GM23338 (cell line): ENCODE measurements at regions not wholly inside any gene's neighbourhood (a gene's known extent, or its start where the extent isn't known, plus 50 kb on each side); places are given as distances from the start of the nearest gene placed in this dataset.

Source experiments
- ATAC-seq: fragments of 200-7000 bp; cut with Tn5 transposase; 3 replicates; pipeline ENCODE4 v1.9.1; 2020
- DNase-seq: peaks from one replicate; pipeline ENCODE4 v3.0.0-alpha.2; 2015; ENCODE audit warnings: low spot score
- H2AFZ ChIP-seq: fragments of 200-600 bp; sonication (generic); 2 replicates; pipeline ENCODE4 v1.8.0; 2016; ENCODE audit warnings: antibody characterized with exemption, mild to moderate bottlenecking, moderate library complexity
- H3F3A ChIP-seq: fragments of 200-600 bp; sonication (generic); replicated peaks from 2 replicates; pipeline ENCODE4 v1.8.0; 2017; ENCODE audit warnings: antibody characterized with exemption, mixed run types, low read depth
- H3K27ac ChIP-seq: fragments of 200-600 bp; sonication (generic); 2 replicates; pipeline ENCODE4 v1.6.1; 2016; ENCODE audit warnings: low read depth
- H3K27me3 ChIP-seq: fragments of 200-600 bp; sonication (generic); 2 replicates; pipeline ENCODE4 v1.8.0; 2016; ENCODE audit warnings: mild to moderate bottlenecking, mixed run types, moderate library complexity; ENCODE audit not compliant: insufficient read depth
- H3K36me3 ChIP-seq: fragments of 200-600 bp; sonication (generic); 2 replicates; pipeline ENCODE4 v1.8.0; 2016; ENCODE audit warnings: mild to moderate bottlenecking; ENCODE audit not compliant: insufficient read depth
- H3K4me1 ChIP-seq: fragments of 200-600 bp; sonication (generic); 2 replicates; pipeline ENCODE4 v1.8.0; 2016; ENCODE audit warnings: mild to moderate bottlenecking, moderate library complexity; ENCODE audit not compliant: insufficient read depth
- H3K4me2 ChIP-seq: fragments of 200-600 bp; sonication (generic); 2 replicates; pipeline ENCODE4 v1.7.1; 2017; ENCODE audit warnings: mixed run types
- H3K4me3 ChIP-seq: fragments of 200-600 bp; sonication (generic); 2 replicates; pipeline ENCODE4 v1.6.1; 2016; ENCODE audit warnings: mixed run types
- H3K79me2 ChIP-seq: fragments of 200-600 bp; sonication (generic); replicated peaks from 2 replicates; pipeline ENCODE4 v1.8.0; 2017; ENCODE audit warnings: mild to moderate bottlenecking; ENCODE audit not compliant: insufficient read depth
- H3K9me2 ChIP-seq: fragments of 200-600 bp; sonication (generic); 2 replicates; pipeline ENCODE4 v1.8.0; 2017; ENCODE audit not compliant: insufficient read depth
- H4K20me1 ChIP-seq: fragments of 200-600 bp; sonication (generic); replicated peaks from 2 replicates; pipeline ENCODE4 v1.8.0; 2017; ENCODE audit warnings: mild to moderate bottlenecking; ENCODE audit not compliant: insufficient read depth
- H3K27ac Mint-ChIP-seq: 2 replicates; pipeline ENCODE4 v1.8.0; 2020; ENCODE audit warnings: inconsistent platforms, mild to moderate bottlenecking, moderate library complexity, mixed read lengths
- H3K27me3 Mint-ChIP-seq: 3 replicates; pipeline ENCODE4 v1.8.0; 2022; ENCODE audit warnings: low read depth, mild to moderate bottlenecking, moderate library complexity, mixed read lengths, inconsistent platforms; ENCODE audit not compliant: insufficient read depth, poor library complexity
- H3K36me3 Mint-ChIP-seq: 3 replicates; pipeline ENCODE4 v1.8.0; 2021; ENCODE audit warnings: low read depth, mild to moderate bottlenecking, inconsistent platforms, moderate library complexity, mixed read lengths
- H3K4me1 Mint-ChIP-seq: 3 replicates; pipeline ENCODE4 v1.8.0; 2020; ENCODE audit warnings: mild to moderate bottlenecking, inconsistent platforms, mixed read lengths
- H3K4me3 Mint-ChIP-seq: 3 replicates; pipeline ENCODE4 v1.8.0; 2021; ENCODE audit warnings: moderate library complexity, mild to moderate bottlenecking, inconsistent platforms, mixed read lengths
- H3K9me3 Mint-ChIP-seq: 3 replicates; pipeline ENCODE4 v1.8.0; 2020; ENCODE audit warnings: moderate library complexity, mild to moderate bottlenecking, inconsistent platforms, mixed read lengths
- CREB1 ChIP-seq: fragments of 250-450 bp; sonication (Bioruptor Pico); IDR thresholded peaks from 2 replicates; pipeline ENCODE4 v1.5.0; 2020; ENCODE audit warnings: low read depth, mild to moderate bottlenecking, moderate library complexity
- EZH2 ChIP-seq: fragments of 200-600 bp; sonication (generic); IDR thresholded peaks from one replicate; pipeline ENCODE4 v1.8.0; 2017; ENCODE audit warnings: antibody characterized with exemption, mild to moderate bottlenecking, low read depth; ENCODE audit not compliant: unreplicated experiment
- EZH2phosphoT487 ChIP-seq: fragments of 200-600 bp; sonication (generic); IDR thresholded peaks from one replicate; pipeline ENCODE4 v1.8.1; 2018; ENCODE audit warnings: antibody characterized with exemption; ENCODE audit not compliant: unreplicated experiment
- JUNB ChIP-seq: IDR thresholded peaks from one replicate; pipeline ENCODE4 v1.6.1; 2016; ENCODE audit warnings: antibody characterized with exemption; ENCODE audit not compliant: unreplicated experiment
- NANOG ChIP-seq: IDR thresholded peaks from 2 replicates; pipeline ENCODE4 v1.6.1; 2016; ENCODE audit warnings: antibody characterized with exemption, borderline replicate concordance
- ZNF114 ChIP-seq: fragments of 250-450 bp; sonication (Bioruptor Pico); IDR thresholded peaks from 2 replicates; pipeline ENCODE4 v1.5.0; 2020; ENCODE audit warnings: mild to moderate bottlenecking, moderate library complexity
- ZNF331 ChIP-seq: fragments of 250-450 bp; sonication (Bioruptor Pico); IDR thresholded peaks from 2 replicates; pipeline ENCODE4 v1.5.0; 2020; ENCODE audit warnings: low read depth, mild to moderate bottlenecking, moderate library complexity
- TF ChIP-seq, protein P1 (sequence below): IDR thresholded peaks from one replicate; pipeline ENCODE4 v1.6.1; 2018; ENCODE audit warnings: antibody characterized with exemption; ENCODE audit not compliant: unreplicated experiment
- TF ChIP-seq, protein P2 (sequence below): IDR thresholded peaks from 2 replicates; pipeline ENCODE4 v1.6.1; 2016; ENCODE audit warnings: antibody characterized with exemption
- TF ChIP-seq, protein P3 (sequence below), 2 experiments: fragments of 200-600 bp in 1 of 2; sonication (generic) in 1 of 2; conservative IDR thresholded peaks; 2 replicates each; pipeline versions ENCODE4 v1.5.1 to v1.6.1; 2016 to 2017; ENCODE audit warnings: antibody characterized with exemption in 2 of 2, low read depth in 2 of 2, mild to moderate bottlenecking in 2 of 2, moderate library complexity in 1 of 2

DNA sequence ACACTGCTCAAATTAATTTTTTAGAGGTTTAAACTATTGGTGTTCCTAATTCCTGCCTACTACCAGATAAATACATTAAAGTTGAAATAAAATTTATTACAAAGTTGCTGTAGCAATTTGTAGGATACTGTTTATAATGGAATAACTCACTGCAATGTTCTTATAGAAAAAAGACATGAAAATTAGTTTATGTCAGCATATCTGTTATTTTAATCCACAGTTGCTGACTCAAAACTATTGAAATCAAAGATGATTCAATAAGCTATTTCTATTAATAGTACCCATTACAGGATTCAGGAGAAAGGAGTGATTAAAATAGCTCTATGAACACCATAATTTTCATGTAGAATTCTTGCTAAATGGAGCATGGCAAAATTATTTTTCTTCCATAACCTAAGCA lies 764.4 kb upstream of the NUDT12 start (continued):
- TF ChIP-seq, protein P1, sequence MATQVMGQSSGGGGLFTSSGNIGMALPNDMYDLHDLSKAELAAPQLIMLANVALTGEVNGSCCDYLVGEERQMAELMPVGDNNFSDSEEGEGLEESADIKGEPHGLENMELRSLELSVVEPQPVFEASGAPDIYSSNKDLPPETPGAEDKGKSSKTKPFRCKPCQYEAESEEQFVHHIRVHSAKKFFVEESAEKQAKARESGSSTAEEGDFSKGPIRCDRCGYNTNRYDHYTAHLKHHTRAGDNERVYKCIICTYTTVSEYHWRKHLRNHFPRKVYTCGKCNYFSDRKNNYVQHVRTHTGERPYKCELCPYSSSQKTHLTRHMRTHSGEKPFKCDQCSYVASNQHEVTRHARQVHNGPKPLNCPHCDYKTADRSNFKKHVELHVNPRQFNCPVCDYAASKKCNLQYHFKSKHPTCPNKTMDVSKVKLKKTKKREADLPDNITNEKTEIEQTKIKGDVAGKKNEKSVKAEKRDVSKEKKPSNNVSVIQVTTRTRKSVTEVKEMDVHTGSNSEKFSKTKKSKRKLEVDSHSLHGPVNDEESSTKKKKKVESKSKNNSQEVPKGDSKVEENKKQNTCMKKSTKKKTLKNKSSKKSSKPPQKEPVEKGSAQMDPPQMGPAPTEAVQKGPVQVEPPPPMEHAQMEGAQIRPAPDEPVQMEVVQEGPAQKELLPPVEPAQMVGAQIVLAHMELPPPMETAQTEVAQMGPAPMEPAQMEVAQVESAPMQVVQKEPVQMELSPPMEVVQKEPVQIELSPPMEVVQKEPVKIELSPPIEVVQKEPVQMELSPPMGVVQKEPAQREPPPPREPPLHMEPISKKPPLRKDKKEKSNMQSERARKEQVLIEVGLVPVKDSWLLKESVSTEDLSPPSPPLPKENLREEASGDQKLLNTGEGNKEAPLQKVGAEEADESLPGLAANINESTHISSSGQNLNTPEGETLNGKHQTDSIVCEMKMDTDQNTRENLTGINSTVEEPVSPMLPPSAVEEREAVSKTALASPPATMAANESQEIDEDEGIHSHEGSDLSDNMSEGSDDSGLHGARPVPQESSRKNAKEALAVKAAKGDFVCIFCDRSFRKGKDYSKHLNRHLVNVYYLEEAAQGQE = no peak
- TF ChIP-seq, protein P2, sequence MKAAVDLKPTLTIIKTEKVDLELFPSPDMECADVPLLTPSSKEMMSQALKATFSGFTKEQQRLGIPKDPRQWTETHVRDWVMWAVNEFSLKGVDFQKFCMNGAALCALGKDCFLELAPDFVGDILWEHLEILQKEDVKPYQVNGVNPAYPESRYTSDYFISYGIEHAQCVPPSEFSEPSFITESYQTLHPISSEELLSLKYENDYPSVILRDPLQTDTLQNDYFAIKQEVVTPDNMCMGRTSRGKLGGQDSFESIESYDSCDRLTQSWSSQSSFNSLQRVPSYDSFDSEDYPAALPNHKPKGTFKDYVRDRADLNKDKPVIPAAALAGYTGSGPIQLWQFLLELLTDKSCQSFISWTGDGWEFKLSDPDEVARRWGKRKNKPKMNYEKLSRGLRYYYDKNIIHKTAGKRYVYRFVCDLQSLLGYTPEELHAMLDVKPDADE = no peak

DNA sequence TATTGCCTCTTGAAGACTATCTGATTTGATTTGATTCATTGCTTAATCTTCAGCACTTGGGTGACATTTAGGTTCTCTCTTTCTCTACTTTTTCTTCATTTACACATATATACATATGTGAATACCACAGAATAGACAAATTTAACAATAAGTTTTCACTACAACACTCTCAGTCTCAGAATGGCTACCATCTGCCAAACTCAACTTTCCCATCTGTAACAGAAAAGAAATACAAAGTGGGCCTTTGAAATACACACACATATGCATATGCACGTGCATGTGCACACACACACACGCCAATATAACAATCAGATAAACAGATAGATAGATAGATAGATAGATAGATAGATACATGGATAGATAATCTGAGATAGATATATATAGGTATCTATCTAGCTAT lies 762.8 kb upstream of the NUDT12 start:
- H3K27me3 Mint-ChIP-seq = no peaks in the 10 kb centered on the region
- H2AFZ ChIP-seq = no peak overlapping the region
- H3K9me3 Mint-ChIP-seq = no peaks in the 10 kb centered on the region
- no peaks in the 10 kb centered on the region for H3K36me3 ChIP-seq
- no peaks in the 10 kb centered on the region for H3K4me1 Mint-ChIP-seq
- no peak overlapping the region for H3K27ac Mint-ChIP-seq
- no peaks in the 10 kb centered on the region for H3K27me3 ChIP-seq
- DNase-seq (no peak), ATAC-seq (no peak)
- no peak overlapping the region for H3K4me3 ChIP-seq
- no peak overlapping the region for H3K4me3 Mint-ChIP-seq
- no peaks in the 10 kb centered on the region for H3K79me2 ChIP-seq
- H3K27ac ChIP-seq = no peak overlapping the region
- no peaks in the 10 kb centered on the region for H3K4me1 ChIP-seq
- no peaks in the 10 kb centered on the region for H3K9me2 ChIP-seq
- H3K36me3 Mint-ChIP-seq = no peaks in the 10 kb centered on the region
- H3F3A ChIP-seq = no peaks in the 10 kb centered on the region
- no peaks in the 10 kb centered on the region for H4K20me1 ChIP-seq
- no peak overlapping the region for H3K4me2 ChIP-seq
- TF ChIP-seq CREB1 (CRISPR knock-in tag) (no peak), EZH2 (no peak), ZNF114 (no peak), EZH2phosphoT487 (no peak), NANOG (no peak), JUNB (no peak), ZNF331 (no peak)
- TF ChIP-seq, protein P3, sequence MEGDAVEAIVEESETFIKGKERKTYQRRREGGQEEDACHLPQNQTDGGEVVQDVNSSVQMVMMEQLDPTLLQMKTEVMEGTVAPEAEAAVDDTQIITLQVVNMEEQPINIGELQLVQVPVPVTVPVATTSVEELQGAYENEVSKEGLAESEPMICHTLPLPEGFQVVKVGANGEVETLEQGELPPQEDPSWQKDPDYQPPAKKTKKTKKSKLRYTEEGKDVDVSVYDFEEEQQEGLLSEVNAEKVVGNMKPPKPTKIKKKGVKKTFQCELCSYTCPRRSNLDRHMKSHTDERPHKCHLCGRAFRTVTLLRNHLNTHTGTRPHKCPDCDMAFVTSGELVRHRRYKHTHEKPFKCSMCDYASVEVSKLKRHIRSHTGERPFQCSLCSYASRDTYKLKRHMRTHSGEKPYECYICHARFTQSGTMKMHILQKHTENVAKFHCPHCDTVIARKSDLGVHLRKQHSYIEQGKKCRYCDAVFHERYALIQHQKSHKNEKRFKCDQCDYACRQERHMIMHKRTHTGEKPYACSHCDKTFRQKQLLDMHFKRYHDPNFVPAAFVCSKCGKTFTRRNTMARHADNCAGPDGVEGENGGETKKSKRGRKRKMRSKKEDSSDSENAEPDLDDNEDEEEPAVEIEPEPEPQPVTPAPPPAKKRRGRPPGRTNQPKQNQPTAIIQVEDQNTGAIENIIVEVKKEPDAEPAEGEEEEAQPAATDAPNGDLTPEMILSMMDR (conservative IDR thresholded peaks at IDR 0.05; ENCODE audit: low read depth in 2 of 2) = no peak
- TF ChIP-seq, protein P1 = no peak
- TF ChIP-seq, protein P2 = no peak
